ENCODE measurements at regions not wholly inside any gene's neighbourhood (a gene's known extent, or its start where the extent isn't known, plus 50 kb on each side); places are given as distances from the start of the nearest gene placed in this dataset.

DNA sequence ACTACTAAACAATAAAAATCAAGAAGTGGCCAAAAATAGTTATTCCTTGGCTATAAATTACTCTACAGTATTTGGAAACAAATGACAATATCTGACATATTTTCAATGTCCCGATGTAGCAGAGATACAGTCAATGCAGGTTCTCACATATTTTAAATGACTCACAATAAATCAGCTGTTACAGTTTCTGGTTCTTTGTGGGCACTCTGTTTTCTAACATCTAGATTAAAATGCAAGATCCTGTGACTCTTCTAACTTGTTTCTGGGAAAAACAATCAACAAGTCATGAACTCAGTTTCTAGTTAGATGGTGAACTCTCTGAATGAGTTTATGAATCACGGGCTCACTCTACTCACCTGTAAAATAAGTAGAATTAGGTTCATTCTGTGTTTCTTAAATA, 849.6 kb upstream of the MBL2 start:
- TF ChIP-seq, protein P1, sequence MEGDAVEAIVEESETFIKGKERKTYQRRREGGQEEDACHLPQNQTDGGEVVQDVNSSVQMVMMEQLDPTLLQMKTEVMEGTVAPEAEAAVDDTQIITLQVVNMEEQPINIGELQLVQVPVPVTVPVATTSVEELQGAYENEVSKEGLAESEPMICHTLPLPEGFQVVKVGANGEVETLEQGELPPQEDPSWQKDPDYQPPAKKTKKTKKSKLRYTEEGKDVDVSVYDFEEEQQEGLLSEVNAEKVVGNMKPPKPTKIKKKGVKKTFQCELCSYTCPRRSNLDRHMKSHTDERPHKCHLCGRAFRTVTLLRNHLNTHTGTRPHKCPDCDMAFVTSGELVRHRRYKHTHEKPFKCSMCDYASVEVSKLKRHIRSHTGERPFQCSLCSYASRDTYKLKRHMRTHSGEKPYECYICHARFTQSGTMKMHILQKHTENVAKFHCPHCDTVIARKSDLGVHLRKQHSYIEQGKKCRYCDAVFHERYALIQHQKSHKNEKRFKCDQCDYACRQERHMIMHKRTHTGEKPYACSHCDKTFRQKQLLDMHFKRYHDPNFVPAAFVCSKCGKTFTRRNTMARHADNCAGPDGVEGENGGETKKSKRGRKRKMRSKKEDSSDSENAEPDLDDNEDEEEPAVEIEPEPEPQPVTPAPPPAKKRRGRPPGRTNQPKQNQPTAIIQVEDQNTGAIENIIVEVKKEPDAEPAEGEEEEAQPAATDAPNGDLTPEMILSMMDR (IDR thresholded peaks at IDR 0.05) = no peak
- no peak for TF ChIP-seq POLR2A (IDR thresholded peaks at IDR 0.05)
- TF ChIP-seq POLR2AphosphoS5 (IDR thresholded peaks at IDR 0.05) = no peak
- no peak for TF ChIP-seq EP300 (IDR thresholded peaks at IDR 0.05)
